Kidney (tissue), 13 donors: ENCODE measurements at regions not wholly inside any gene's neighbourhood (a gene's known extent, or its start where the extent isn't known, plus 50 kb on each side); places are given as distances from the start of the nearest gene placed in this dataset.
"Not testable (repeated sequence)": the region's sequence is repeated elsewhere in the genome, so short reads cannot be mapped to it uniquely, and the experiment has no call there.

Source experiments
- DNase-seq, 5 donors: peaks; one replicate each; pipeline ENCODE4 v3.0.0-alpha.2; 2013 to 2020
- FAIRE-seq: peaks from 2 replicates; lab custom pipeline; 2012; peaks lifted over from hg19 to GRCh38; lab: Jason Lieb, UNC
- H3K27ac ChIP-seq, 2 donors: one replicate each; pipeline ENCODE4 v1.7.0; 2013; ENCODE audit warnings: low read depth in 2 of 2, low read length in 2 of 2, inconsistent platforms in 1 of 2
- H3K27me3 ChIP-seq: one replicate; pipeline ENCODE4 v1.7.1; 2013; ENCODE audit warnings: low read length, inconsistent platforms; ENCODE audit not compliant: control insufficient read depth, insufficient read depth
- H3K36me3 ChIP-seq, 3 donors: one replicate each; pipeline versions ENCODE4 v1.7.0 to v1.7.1; 2013; ENCODE audit warnings: low read length in 3 of 3, control low read depth in 1 of 3, inconsistent platforms in 1 of 3; ENCODE audit not compliant: insufficient read depth in 3 of 3, control insufficient read depth in 2 of 3
- H3K4me1 ChIP-seq, 3 donors: one replicate each; pipeline versions ENCODE4 v1.7.0 to v1.7.1; 2013; ENCODE audit warnings: low read length in 3 of 3, inconsistent platforms in 1 of 3, low read depth in 1 of 3; ENCODE audit not compliant: control insufficient read depth in 2 of 3, insufficient read depth in 2 of 3
- H3K4me3 ChIP-seq, 3 donors: one replicate each; pipeline versions ENCODE4 v1.7.0 to v1.8.1; 2013; ENCODE audit warnings: low read length in 3 of 3, control low read depth in 1 of 3, inconsistent platforms in 1 of 3
- H3K9ac ChIP-seq, 3 donors: one replicate each; pipeline versions ENCODE4 v1.7.0 to v1.7.1; 2013; ENCODE audit warnings: low read length in 3 of 3, control low read depth in 1 of 3, inconsistent platforms in 1 of 3
- H3K9me3 ChIP-seq, 3 donors: one replicate each; pipeline versions ENCODE4 v1.7.0 to v1.7.1; 2013; ENCODE audit warnings: low read length in 3 of 3, control low read depth in 1 of 3, inconsistent platforms in 1 of 3; ENCODE audit not compliant: control insufficient read depth in 2 of 3, insufficient read depth in 1 of 3
- intact Hi-C: fragments of 100-400 bp; cut with DNase I; formaldehyde crosslinking; loops from one replicate; pipeline ENCODE4 v1.11.1; 2022
- TF ChIP-seq, protein P1 (sequence below): IDR thresholded peaks from 3 replicates; pipeline ENCODE4 v1.5.1; 2012; ENCODE audit warnings: mild to moderate bottlenecking, moderate library complexity, borderline replicate concordance; ENCODE audit not compliant: insufficient read depth; ENCODE audit errors: extremely low read depth
- donor health status: control.
- donor health status: control.
- donor health status: control.
- donor health status: control.
- donor health status: control.
- donor health status: DM: yes; HTN: yes; CAD: no.
- donor health status: Normal renal cell carcinoma (clear cell type).

DNA sequence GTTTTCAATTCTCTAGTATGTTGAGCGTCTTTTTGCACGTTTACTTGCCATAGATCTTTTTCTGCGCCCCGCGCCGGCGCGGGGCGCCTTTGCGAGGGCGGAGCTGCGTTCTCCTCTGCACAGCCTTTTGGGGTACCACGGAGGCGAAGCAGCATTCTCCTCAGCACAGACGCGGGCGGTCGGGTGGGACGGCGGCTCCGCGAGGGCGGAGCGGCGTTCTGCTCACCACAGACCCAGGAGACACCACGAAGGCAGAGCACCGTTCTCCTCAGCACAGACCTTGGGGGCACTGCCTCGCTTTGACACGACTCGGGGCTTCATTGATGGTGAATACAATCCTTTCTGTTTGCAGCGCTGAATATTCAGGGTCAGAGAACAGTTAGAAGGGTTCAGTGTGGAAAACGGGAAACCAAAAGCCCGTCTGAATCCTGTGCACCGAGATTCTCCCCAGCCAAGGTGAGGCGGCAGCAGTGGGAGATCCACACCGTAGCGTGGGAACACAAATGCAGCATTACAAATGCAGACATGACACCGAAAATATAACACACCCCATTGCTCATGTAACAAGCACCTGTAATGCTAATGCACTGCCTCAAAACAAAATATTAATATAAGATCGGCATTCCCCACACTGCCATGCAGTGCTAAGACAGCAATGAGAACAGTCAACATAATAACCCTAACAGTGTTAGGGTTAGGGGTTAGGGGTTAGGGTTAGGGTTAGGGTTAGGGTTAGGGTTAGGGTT lies 190.7 kb upstream of the VIPR2 start:
- H3K27ac ChIP-seq, H3K4me1 ChIP-seq, FAIRE-seq, H3K4me3 ChIP-seq, H3K27me3 ChIP-seq, H3K9me3 ChIP-seq, H3K36me3 ChIP-seq, H3K9ac ChIP-seq, intact Hi-C loops: not testable (repeated sequence)
- peak in 3 of 5 donors; percentile 7 to 73 (median 10) for DNase-seq

DNA sequence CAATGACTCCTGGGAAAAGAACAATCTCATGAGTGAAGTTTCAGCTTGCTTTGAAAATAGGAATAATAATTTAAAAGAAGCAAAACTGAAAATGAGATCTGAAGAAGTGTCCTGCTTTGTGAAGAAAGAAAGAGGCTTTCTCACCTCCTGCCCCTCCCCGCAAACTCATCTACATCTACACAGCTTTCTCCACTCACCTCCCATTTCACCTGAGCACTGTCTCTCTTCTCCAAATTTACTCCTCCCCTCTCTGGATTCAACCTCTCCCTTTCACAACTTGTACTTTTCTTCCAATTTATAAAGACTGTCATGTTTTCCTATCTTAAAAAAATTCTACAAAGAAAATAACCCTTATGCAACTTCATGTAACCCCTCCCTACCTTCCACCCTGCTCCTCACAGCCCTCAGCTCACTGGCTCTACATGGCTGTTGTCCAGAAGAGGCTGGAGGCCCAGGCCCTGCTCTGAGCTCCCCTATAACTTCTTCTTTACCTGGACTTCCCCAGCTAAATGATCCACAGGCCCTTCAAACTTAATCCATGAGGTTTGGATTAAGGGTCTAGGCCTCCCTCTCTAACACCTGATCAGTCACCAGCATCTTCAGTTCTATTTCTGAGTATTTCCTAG lies 188.3 kb upstream of the VIPR2 start:
- H3K9me3 ChIP-seq, intact Hi-C loops, H3K27me3 ChIP-seq, H3K4me3 ChIP-seq, H3K36me3 ChIP-seq, FAIRE-seq, H3K27ac ChIP-seq, H3K9ac ChIP-seq, H3K4me1 ChIP-seq, DNase-seq: not testable (repeated sequence)

DNA sequence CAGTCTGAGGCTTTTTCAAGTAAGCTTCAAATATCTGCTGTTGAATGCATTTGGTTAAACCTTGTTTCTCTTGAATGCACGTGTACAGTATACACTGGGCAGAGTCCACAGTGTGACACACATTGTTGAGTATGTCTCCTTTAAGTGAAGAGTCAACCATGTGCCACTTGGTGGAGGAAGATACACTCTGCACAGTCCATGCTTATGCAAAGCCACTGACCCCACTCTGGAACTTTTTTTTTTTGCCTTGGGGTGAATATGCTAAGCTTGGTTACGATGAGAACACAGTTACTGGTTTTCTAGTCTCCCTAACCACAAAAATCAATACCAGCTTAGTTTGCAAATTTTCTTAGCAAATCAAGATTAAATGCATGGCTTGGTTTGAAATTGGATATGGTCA lies 186.8 kb upstream of the VIPR2 start:
- no peaks in the 10 kb centered on the region for H3K4me1 ChIP-seq
- no peaks in the 10 kb centered on the region for H3K36me3 ChIP-seq
- no peak overlapping the region for H3K4me3 ChIP-seq
- intact Hi-C loops: no loop called here
- H3K27ac ChIP-seq: no peak overlapping the region
- DNase-seq: no peak
- no peaks in the 10 kb centered on the region for H3K27me3 ChIP-seq
- no peak for FAIRE-seq
- H3K9ac ChIP-seq: no peak overlapping the region
- peaks cover 0 to 10% (median 0%) of the 10 kb centered on the region in 3 donors for H3K9me3 ChIP-seq
- TF ChIP-seq, protein P1, sequence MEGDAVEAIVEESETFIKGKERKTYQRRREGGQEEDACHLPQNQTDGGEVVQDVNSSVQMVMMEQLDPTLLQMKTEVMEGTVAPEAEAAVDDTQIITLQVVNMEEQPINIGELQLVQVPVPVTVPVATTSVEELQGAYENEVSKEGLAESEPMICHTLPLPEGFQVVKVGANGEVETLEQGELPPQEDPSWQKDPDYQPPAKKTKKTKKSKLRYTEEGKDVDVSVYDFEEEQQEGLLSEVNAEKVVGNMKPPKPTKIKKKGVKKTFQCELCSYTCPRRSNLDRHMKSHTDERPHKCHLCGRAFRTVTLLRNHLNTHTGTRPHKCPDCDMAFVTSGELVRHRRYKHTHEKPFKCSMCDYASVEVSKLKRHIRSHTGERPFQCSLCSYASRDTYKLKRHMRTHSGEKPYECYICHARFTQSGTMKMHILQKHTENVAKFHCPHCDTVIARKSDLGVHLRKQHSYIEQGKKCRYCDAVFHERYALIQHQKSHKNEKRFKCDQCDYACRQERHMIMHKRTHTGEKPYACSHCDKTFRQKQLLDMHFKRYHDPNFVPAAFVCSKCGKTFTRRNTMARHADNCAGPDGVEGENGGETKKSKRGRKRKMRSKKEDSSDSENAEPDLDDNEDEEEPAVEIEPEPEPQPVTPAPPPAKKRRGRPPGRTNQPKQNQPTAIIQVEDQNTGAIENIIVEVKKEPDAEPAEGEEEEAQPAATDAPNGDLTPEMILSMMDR: no peak

DNA sequence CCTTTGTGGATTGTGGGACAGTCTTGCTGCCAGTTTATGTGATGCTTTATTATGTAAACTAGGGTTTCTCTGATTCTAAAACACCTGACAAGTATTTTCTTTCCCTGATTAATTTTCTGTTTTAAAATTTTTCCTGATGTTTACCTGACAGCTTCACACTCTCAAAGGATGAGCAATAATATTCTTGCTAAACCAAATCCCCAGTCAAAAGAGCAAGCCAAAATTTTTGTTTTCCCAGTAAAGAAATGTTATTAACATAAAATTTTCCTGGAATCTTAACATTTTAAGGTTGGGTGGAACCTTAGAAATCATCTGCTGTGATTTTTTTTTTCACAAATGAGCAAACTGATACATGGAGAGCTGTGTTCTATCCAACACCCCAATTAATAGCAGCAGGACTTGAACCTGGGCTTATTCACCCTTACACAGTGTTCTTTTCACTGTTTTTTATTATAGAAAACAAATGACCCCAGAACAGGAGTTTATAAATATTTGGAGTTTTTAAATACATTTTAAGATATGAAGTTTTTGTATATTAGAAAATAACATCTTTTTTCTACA lies 185.2 kb upstream of the VIPR2 start:
- Histone ChIP-seq H3K9ac (no peak overlapping the region), H3K36me3 (no peaks in the 10 kb centered on the region), H3K9me3 (peaks cover 0 to 10% (median 0%) of the 10 kb centered on the region in 3 donors), H3K27ac (no peak overlapping the region), H3K27me3 (no peaks in the 10 kb centered on the region), H3K4me1 (no peaks in the 10 kb centered on the region), H3K4me3 (no peak overlapping the region)
- TF ChIP-seq, protein P1: no peak
- FAIRE-seq: no peak
- DNase-seq: no peak
- intact Hi-C loops: no loop called here
